ENCODE measurements at regions not wholly inside any gene's neighbourhood (a gene's known extent, or its start where the extent isn't known, plus 50 kb on each side); places are given as distances from the start of the nearest gene placed in this dataset.

DNA sequence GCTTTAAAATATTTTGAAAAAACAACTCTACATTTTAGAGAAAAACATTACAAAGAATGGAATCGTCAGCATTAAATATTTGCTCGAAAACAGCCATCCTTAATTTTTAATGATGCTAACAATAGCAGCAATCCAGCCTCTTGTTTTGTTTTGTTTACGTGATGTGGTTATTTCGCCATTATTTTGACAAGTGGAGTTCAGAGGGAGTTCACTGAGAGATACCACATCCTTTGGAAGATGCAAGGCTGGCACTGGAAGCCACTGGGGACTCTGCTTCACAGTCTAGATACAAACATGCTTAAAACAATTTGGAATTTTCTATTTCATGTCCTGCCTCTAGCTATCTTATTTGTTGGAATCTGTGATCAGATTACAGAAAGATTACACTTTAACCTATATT lies 556.3 kb downstream of the PCDH17 start:
- TF ChIP-seq, protein P1, sequence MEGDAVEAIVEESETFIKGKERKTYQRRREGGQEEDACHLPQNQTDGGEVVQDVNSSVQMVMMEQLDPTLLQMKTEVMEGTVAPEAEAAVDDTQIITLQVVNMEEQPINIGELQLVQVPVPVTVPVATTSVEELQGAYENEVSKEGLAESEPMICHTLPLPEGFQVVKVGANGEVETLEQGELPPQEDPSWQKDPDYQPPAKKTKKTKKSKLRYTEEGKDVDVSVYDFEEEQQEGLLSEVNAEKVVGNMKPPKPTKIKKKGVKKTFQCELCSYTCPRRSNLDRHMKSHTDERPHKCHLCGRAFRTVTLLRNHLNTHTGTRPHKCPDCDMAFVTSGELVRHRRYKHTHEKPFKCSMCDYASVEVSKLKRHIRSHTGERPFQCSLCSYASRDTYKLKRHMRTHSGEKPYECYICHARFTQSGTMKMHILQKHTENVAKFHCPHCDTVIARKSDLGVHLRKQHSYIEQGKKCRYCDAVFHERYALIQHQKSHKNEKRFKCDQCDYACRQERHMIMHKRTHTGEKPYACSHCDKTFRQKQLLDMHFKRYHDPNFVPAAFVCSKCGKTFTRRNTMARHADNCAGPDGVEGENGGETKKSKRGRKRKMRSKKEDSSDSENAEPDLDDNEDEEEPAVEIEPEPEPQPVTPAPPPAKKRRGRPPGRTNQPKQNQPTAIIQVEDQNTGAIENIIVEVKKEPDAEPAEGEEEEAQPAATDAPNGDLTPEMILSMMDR (conservative IDR thresholded peaks at IDR 0.05; ENCODE audit: low read depth, low read length), result no peak
- no peak for TF ChIP-seq EZH2 (IDR thresholded peaks at IDR 0.05; ENCODE audit: borderline replicate concordance, low read depth, low read length, poor library complexity, severe bottlenecking)

Measured in A673 (cell line).